Neural crest cell (in vitro differentiated cells): ENCODE measurements at regions not wholly inside any gene's neighbourhood (a gene's known extent, or its start where the extent isn't known, plus 50 kb on each side); places are given as distances from the start of the nearest gene placed in this dataset.

Experiments
- DNase-seq: peaks from one replicate; pipeline ENCODE4 v3.0.0; 2021; ENCODE audit warnings: low read depth, mixed read lengths, low spot score
- H3K27ac Mint-ChIP-seq: one replicate; pipeline ENCODE4 v1.8.0; 2021; ENCODE audit warnings: mild to moderate bottlenecking, mixed read lengths; ENCODE audit not compliant: unreplicated experiment
- H3K27me3 Mint-ChIP-seq: 2 replicates; pipeline ENCODE4 v1.8.0; 2021; ENCODE audit warnings: low read depth, mild to moderate bottlenecking, mixed read lengths
- H3K36me3 Mint-ChIP-seq: 2 replicates; pipeline ENCODE4 v1.8.0; 2021; ENCODE audit warnings: low read depth, mild to moderate bottlenecking, mixed read lengths
- H3K4me1 Mint-ChIP-seq: 2 replicates; pipeline ENCODE4 v1.8.0; 2021; ENCODE audit warnings: mixed read lengths
- H3K4me3 Mint-ChIP-seq: one replicate; pipeline ENCODE4 v1.8.0; 2021; ENCODE audit warnings: mild to moderate bottlenecking, mixed read lengths
- H3K9me3 Mint-ChIP-seq: 2 replicates; pipeline ENCODE4 v1.8.0; 2021; ENCODE audit warnings: mixed read lengths
- CTCF ChIP-seq: fragments of 200-600 bp; sonication (generic); conservative IDR thresholded peaks from 2 replicates; pipeline ENCODE4 v1.5.0; 2021; ENCODE audit warnings: antibody characterized with exemption, mild to moderate bottlenecking

GRCh38 chr1:57506941-57507340 lies 83.1 kb upstream of the DAB1 start:
- H3K27ac Mint-ChIP-seq: no peak overlapping the region

GRCh38 chr1:57503337-57503736 lies 79.5 kb upstream of the DAB1 start:
- DNase-seq: no peak
- TF ChIP-seq CTCF: no peak
- Mint-ChIP-seq H3K9me3 (no peaks in the 10 kb centered on the region), H3K27me3 (no peaks in the 10 kb centered on the region), H3K4me1 (no peaks in the 10 kb centered on the region), H3K36me3 (no peaks in the 10 kb centered on the region), H3K4me3 (no peak overlapping the region), H3K27ac (no peak overlapping the region)

More at GRCh38 chr1:57506941-57507340, 83.1 kb upstream of the DAB1 start:
- no peaks in the 10 kb centered on the region for H3K9me3 Mint-ChIP-seq
- H3K36me3 Mint-ChIP-seq: no peaks in the 10 kb centered on the region
- DNase-seq: no peak
- TF ChIP-seq CTCF: no peak
- no peaks in the 10 kb centered on the region for H3K27me3 Mint-ChIP-seq
- H3K4me1 Mint-ChIP-seq: no peaks in the 10 kb centered on the region
- no peak overlapping the region for H3K4me3 Mint-ChIP-seq

- no peaks in the 10 kb centered on the region for H3K9me3 Mint-ChIP-seq
- DNase-seq: no peak
- H3K4me3 Mint-ChIP-seq: no peak overlapping the region
- H3K27me3 Mint-ChIP-seq: no peaks in the 10 kb centered on the region
- H3K27ac Mint-ChIP-seq: no peak overlapping the region
- TF ChIP-seq CTCF: no peak
- H3K4me1 Mint-ChIP-seq: no peaks in the 10 kb centered on the region
- H3K36me3 Mint-ChIP-seq: no peaks in the 10 kb centered on the region
Measured at GRCh38 chr1:57500136-57500830, 76.4 kb upstream of the DAB1 start.

GRCh38 chr1:57494530-57495079 lies 70.7 kb upstream of the DAB1 start:
- TF ChIP-seq CTCF: no peak
- peaks cover 1% of the 10 kb centered on the region for H3K9me3 Mint-ChIP-seq
- no peak for DNase-seq
- H3K4me1 Mint-ChIP-seq: peaks cover 14% of the 10 kb centered on the region
- H3K27ac Mint-ChIP-seq: no peak overlapping the region
- H3K36me3 Mint-ChIP-seq: no peaks in the 10 kb centered on the region
- H3K27me3 Mint-ChIP-seq: no peaks in the 10 kb centered on the region
- H3K4me3 Mint-ChIP-seq: no peak overlapping the region

- no peak overlapping the region for H3K4me3 Mint-ChIP-seq
- no peaks in the 10 kb centered on the region for H3K27me3 Mint-ChIP-seq
- peak overlapping the region; percentile 40 for H3K27ac Mint-ChIP-seq
- no peak for DNase-seq
- H3K4me1 Mint-ChIP-seq: peaks cover 20% of the 10 kb centered on the region
- TF ChIP-seq CTCF: no peak
- H3K9me3 Mint-ChIP-seq: peaks cover 5% of the 10 kb centered on the region
- no peaks in the 10 kb centered on the region for H3K36me3 Mint-ChIP-seq
Measured at GRCh38 chr1:57492586-57493226, 68.8 kb upstream of the DAB1 start.
